HCT116 (cell line): ENCODE measurements at regions not wholly inside any gene's neighbourhood (a gene's known extent, or its start where the extent isn't known, plus 50 kb on each side); places are given as distances from the start of the nearest gene placed in this dataset.

Experiments
- ATF3 ChIP-seq: IDR thresholded peaks from 2 replicates; pipeline ENCODE4 v1.6.1; 2012
- EGR1 ChIP-seq: IDR thresholded peaks from 2 replicates; pipeline ENCODE4 v1.6.1; 2012; ENCODE audit warnings: low read depth
- ELF1 ChIP-seq: IDR thresholded peaks from 2 replicates; pipeline ENCODE4 v1.6.1; 2012; ENCODE audit warnings: low read depth, borderline replicate concordance
- EZH2 ChIP-seq: fragments of 200-600 bp; sonication (generic); IDR thresholded peaks from 2 replicates; pipeline ENCODE4 v1.6.1; 2017; ENCODE audit warnings: antibody characterized with exemption, mixed run types
- EZH2phosphoT487 ChIP-seq: fragments of 200-600 bp; IDR thresholded peaks from 2 replicates; pipeline ENCODE4 v1.6.1; 2018; ENCODE audit warnings: antibody characterized with exemption, borderline replicate concordance
- POLR2A ChIP-seq: IDR thresholded peaks from 2 replicates; pipeline ENCODE4 v1.7.0; 2011; ENCODE audit warnings: borderline replicate concordance; ENCODE audit not compliant: insufficient read depth, insufficient read length; ENCODE audit errors: extremely low read depth
- POLR2AphosphoS5 ChIP-seq: IDR thresholded peaks from 2 replicates; pipeline ENCODE4 v1.6.1; 2011; ENCODE audit warnings: mild to moderate bottlenecking, low read depth, low read length, moderate library complexity
- RAD21 ChIP-seq: IDR thresholded peaks from 2 replicates; pipeline ENCODE4 v1.6.1; 2012; ENCODE audit warnings: low read depth, mild to moderate bottlenecking
- REST ChIP-seq: IDR thresholded peaks from 2 replicates; pipeline ENCODE4 v1.6.1; 2012; ENCODE audit warnings: low read depth
- SIN3A ChIP-seq: IDR thresholded peaks from 2 replicates; pipeline ENCODE4 v1.6.1; 2012; ENCODE audit warnings: low read depth
- TCF7L2 ChIP-seq: IDR thresholded peaks from 2 replicates; pipeline ENCODE4 v1.7.0; 2011; ENCODE audit warnings: borderline replicate concordance, inconsistent platforms; ENCODE audit not compliant: insufficient read depth, insufficient read length; ENCODE audit errors: extremely low read depth
- ZNF274 ChIP-seq: fragments of 200-500 bp; sonication (Bioruptor generic); IDR thresholded peaks from 2 replicates; pipeline ENCODE4 v1.6.1; 2014; ENCODE audit warnings: mild to moderate bottlenecking, low read depth, low read length, inconsistent platforms
- TF ChIP-seq, protein P1 (sequence below), 3 experiments: fragments of 200-600 bp in 1 of 3; sonication (generic) in 1 of 3; IDR thresholded peaks in 2 of 3; conservative IDR thresholded peaks in 1 of 3; 2 replicates each; pipeline ENCODE4 v1.5.1; 2012 to 2017; ENCODE audit warnings: low read depth in 2 of 3, low read length in 2 of 3, antibody characterized with exemption in 1 of 3, borderline replicate concordance in 1 of 3, control low read depth in 1 of 3, mild to moderate bottlenecking in 1 of 3, mixed read lengths in 1 of 3, mixed run types in 1 of 3, moderate library complexity in 1 of 3; ENCODE audit not compliant: insufficient read depth in 1 of 3
- TF ChIP-seq, protein P2 (sequence below): IDR thresholded peaks from 2 replicates; pipeline ENCODE4 v1.6.1; 2011; ENCODE audit warnings: mild to moderate bottlenecking, low read length, moderate library complexity; ENCODE audit not compliant: insufficient replicate concordance; ENCODE audit errors: extremely low read depth

DNA sequence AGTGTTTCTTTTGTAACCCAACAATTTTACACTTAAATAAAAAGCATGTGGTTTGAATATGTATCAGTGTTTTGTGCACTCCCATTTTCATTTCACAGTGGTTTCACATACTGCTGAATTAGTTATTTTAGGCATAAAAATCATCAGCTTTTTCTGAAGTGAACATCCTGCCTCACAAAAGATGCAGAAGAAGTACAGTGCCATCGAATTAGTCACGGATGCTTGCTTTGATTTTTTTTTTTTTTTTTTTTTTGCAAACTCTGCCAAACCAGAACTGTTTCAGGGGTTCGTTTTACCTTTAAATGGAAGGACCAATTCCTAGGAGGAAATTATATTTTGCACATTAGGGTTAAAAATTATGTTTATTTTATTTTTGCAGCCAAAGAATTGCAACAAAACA lies 158.6 kb downstream of the RPS12 start:
- TF ChIP-seq POLR2AphosphoS5 (no peak), EZH2 (no peak), EZH2phosphoT487 (no peak), EGR1 (no peak), POLR2A (no peak), ZNF274 (no peak), RAD21 (no peak), ATF3 (no peak), TCF7L2 (no peak), ELF1 (no peak), REST (no peak), SIN3A (no peak)
- TF ChIP-seq, protein P1, sequence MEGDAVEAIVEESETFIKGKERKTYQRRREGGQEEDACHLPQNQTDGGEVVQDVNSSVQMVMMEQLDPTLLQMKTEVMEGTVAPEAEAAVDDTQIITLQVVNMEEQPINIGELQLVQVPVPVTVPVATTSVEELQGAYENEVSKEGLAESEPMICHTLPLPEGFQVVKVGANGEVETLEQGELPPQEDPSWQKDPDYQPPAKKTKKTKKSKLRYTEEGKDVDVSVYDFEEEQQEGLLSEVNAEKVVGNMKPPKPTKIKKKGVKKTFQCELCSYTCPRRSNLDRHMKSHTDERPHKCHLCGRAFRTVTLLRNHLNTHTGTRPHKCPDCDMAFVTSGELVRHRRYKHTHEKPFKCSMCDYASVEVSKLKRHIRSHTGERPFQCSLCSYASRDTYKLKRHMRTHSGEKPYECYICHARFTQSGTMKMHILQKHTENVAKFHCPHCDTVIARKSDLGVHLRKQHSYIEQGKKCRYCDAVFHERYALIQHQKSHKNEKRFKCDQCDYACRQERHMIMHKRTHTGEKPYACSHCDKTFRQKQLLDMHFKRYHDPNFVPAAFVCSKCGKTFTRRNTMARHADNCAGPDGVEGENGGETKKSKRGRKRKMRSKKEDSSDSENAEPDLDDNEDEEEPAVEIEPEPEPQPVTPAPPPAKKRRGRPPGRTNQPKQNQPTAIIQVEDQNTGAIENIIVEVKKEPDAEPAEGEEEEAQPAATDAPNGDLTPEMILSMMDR (IDR thresholded peaks at IDR 0.05 in 2 of 3, conservative IDR thresholded peaks at IDR 0.05 in 1 of 3; ENCODE audit: borderline replicate concordance in 1 of 3, insufficient read depth in 1 of 3, low read depth in 2 of 3, low read length in 2 of 3) = no peak
- TF ChIP-seq, protein P2, sequence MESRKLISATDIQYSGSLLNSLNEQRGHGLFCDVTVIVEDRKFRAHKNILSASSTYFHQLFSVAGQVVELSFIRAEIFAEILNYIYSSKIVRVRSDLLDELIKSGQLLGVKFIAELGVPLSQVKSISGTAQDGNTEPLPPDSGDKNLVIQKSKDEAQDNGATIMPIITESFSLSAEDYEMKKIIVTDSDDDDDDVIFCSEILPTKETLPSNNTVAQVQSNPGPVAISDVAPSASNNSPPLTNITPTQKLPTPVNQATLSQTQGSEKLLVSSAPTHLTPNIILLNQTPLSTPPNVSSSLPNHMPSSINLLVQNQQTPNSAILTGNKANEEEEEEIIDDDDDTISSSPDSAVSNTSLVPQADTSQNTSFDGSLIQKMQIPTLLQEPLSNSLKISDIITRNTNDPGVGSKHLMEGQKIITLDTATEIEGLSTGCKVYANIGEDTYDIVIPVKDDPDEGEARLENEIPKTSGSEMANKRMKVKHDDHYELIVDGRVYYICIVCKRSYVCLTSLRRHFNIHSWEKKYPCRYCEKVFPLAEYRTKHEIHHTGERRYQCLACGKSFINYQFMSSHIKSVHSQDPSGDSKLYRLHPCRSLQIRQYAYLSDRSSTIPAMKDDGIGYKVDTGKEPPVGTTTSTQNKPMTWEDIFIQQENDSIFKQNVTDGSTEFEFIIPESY = no peak
